ENCODE measurements at regions not wholly inside any gene's neighbourhood (a gene's known extent, or its start where the extent isn't known, plus 50 kb on each side); places are given as distances from the start of the nearest gene placed in this dataset.

DNA sequence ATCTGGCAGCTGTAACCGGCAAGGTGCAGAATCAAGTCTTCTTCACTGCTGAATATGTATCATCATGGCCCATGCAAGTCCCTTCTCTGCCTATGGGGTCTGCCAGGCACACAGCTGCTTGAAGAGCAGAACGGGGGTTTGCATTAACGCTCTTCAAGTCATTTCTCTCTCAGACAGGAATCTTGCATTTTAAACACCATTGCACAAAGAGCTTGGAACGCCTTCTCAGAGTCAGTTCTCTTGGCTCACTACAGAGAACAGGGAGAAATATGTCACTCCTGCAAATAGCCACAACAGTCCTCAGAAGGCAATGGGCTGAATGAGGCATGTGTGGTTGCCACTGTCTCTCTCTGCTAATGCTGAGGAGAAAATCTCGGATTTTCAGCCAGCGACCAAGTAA lies 2173.5 kb upstream of the PIK3C3 start:
- Histone ChIP-seq H3K9ac (replicated peaks in 1 of 4; ENCODE audit: extremely low read depth in 1 of 4, low read depth in 3 of 4, low read length in 3 of 4) (no peak overlapping the region), H3K4me2 (ENCODE audit: insufficient read depth in 1 of 2, low read depth in 2 of 2, low read length in 2 of 2) (no peak overlapping the region), H3K27ac (ENCODE audit: low read depth, low read length) (no peak overlapping the region), H3K23ac (ENCODE audit: insufficient read length) (no peak overlapping the region), H2BK120ac (replicated peaks; ENCODE audit: low read depth, low read length) (no peak overlapping the region), H4K8ac (ENCODE audit: extremely low read depth, insufficient read depth, low read length) (no peak overlapping the region), H3K18ac (ENCODE audit: extremely low read depth, low read length) (no peak overlapping the region), H2AFZ (ENCODE audit: low read length) (no peak overlapping the region), H3K14ac (ENCODE audit: insufficient read length) (no peak overlapping the region), H3K79me1 (ENCODE audit: low read depth, low read length) (no peaks in the 10 kb centered on the region), H3K9me3 (ENCODE audit: insufficient read depth in 2 of 2, low read depth in 1 of 2, low read length in 1 of 2) (no peaks in the 10 kb centered on the region), H2BK20ac (ENCODE audit: low read length) (no peak overlapping the region), H4K5ac (ENCODE audit: insufficient read length, low read depth, low read length) (no peak overlapping the region), H3K4me1 (replicated peaks in 1 of 4; ENCODE audit: control insufficient read depth in 3 of 4, insufficient read depth in 4 of 4, low read length in 3 of 4) (peaks cover 0 to 9% (median 2%) of the 10 kb centered on the region in 4 experiments; a peak in 3 of 7 replicates), H2BK15ac (ENCODE audit: low read length) (no peak overlapping the region), H3K27me3 (replicated peaks in 1 of 4; ENCODE audit: control insufficient read depth in 3 of 4, extremely low read depth in 1 of 4, insufficient read depth in 3 of 4, low read length in 3 of 4) (no peaks in the 10 kb centered on the region), H3K4ac (replicated peaks; ENCODE audit: insufficient read length, low read depth, low read length) (no peak overlapping the region), H3K36me3 (ENCODE audit: control insufficient read depth in 2 of 4, insufficient read depth in 4 of 4, low read length in 3 of 4) (no peaks in the 10 kb centered on the region), H2BK12ac (ENCODE audit: low read depth, low read length) (no peak overlapping the region), H4K20me1 (replicated peaks in 1 of 2; ENCODE audit: control insufficient read depth in 1 of 2, insufficient read depth in 2 of 2, low read length in 2 of 2) (no peaks in the 10 kb centered on the region), H2AK5ac (ENCODE audit: low read depth, low read length) (no peak overlapping the region), H3K79me2 (ENCODE audit: control insufficient read depth in 1 of 2, insufficient read depth in 2 of 2, low read length in 2 of 2) (peaks cover 0 to 60% of the 10 kb centered on the region in 2 experiments; a peak in 2 of 4 replicates), H4K91ac (replicated peaks; ENCODE audit: insufficient read length, low read length) (no peak overlapping the region), H2BK5ac (ENCODE audit: low read depth, low read length) (no peak overlapping the region), H3K23me2 (ENCODE audit: low read depth, low read length) (no peaks in the 10 kb centered on the region), H3K4me3 (ENCODE audit: extremely low read depth in 1 of 4, insufficient read depth in 2 of 4, low read depth in 3 of 4, low read length in 4 of 4) (no peak overlapping the region), H3K56ac (replicated peaks; ENCODE audit: insufficient read length, low read depth, low read length) (no peak overlapping the region)
- ChIA-PET CTCF (ENCODE audit: partially characterized antibody) (interaction anchor here (0.8 kb wide), 2 partner anchors 15 to 59 kb away, joined by 3 to 4 read pairs; no protein-coding TSS in a partner anchor), POLR2A (ENCODE audit: partially characterized antibody) (no interaction called here)
- 92% methylated on average over 6 of the region's 6 CpGs; no CpG with 5 or more reads in 1 of the 2 experiments for WGBS, 2 experiments (ENCODE audit: extremely low coverage in 1 of 2, insufficient coverage in 1 of 2, insufficient read length in 1 of 2, insufficient replicate concordance in 2 of 2, low coverage in 1 of 2, low lambda C conversion rate in 2 of 2, missing lambda C conversion rate in 1 of 2)
- no peak for TF ChIP-seq NANOG (IDR thresholded peaks at IDR 0.05; ENCODE audit: insufficient read depth, low read depth, low read length, poor library complexity, severe bottlenecking)
- TF ChIP-seq PHF8 (conservative IDR thresholded peaks at IDR 0.05; ENCODE audit: low read depth, low read length): no peak
- TF ChIP-seq BRCA1 (IDR thresholded peaks at IDR 0.05; ENCODE audit: low read depth, low read length): no peak
- no peak for TF ChIP-seq GTF2F1 (IDR thresholded peaks at IDR 0.05; ENCODE audit: borderline replicate concordance, low read depth, low read length)
- TF ChIP-seq RBBP5 (IDR thresholded peaks at IDR 0.05; ENCODE audit: borderline replicate concordance, low read depth, low read length): no peak
- TF ChIP-seq, protein P1, sequence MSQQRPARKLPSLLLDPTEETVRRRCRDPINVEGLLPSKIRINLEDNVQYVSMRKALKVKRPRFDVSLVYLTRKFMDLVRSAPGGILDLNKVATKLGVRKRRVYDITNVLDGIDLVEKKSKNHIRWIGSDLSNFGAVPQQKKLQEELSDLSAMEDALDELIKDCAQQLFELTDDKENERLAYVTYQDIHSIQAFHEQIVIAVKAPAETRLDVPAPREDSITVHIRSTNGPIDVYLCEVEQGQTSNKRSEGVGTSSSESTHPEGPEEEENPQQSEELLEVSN (IDR thresholded peaks at IDR 0.05): no peak
- TF ChIP-seq, protein P2, sequence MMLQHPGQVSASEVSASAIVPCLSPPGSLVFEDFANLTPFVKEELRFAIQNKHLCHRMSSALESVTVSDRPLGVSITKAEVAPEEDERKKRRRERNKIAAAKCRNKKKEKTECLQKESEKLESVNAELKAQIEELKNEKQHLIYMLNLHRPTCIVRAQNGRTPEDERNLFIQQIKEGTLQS (IDR thresholded peaks at IDR 0.05; ENCODE audit: insufficient read depth, low read depth, low read length): no peak
- DNase-seq (ENCODE audit: low read depth in 1 of 2, low spot score in 2 of 2): no peak
- FAIRE-seq: no peak

Measured in H1 (cell line).